Left forelimb (tissue), 1 donor: ENCODE measurements at regions not wholly inside any gene's neighbourhood (a gene's known extent, or its start where the extent isn't known, plus 50 kb on each side); places are given as distances from the start of the nearest gene placed in this dataset.

Experiments used
- DNase-seq: peaks from one replicate; pipeline ENCODE4 v3.0.0-alpha.2; 2018; ENCODE audit warnings: low spot score

GRCh38 chr3:124177071-124177470 is 185.1 kb upstream of the ROPN1 start:
- DNase-seq, result no peak

- DNase-seq, result no peak
These were observed 186.6 kb upstream of the ROPN1 start for GRCh38 chr3:124178531-124178930.

- DNase-seq, result no peak
These were observed 208.5 kb upstream of the ROPN1 start for GRCh38 chr3:124200407-124200806.

- no peak for DNase-seq
These were observed 209.3 kb upstream of the ROPN1 start for GRCh38 chr3:124201226-124201625.

GRCh38 chr3:124201786-124202185 is 209.9 kb upstream of the ROPN1 start:
- no peak for DNase-seq

- DNase-seq, result no peak
These were observed 210.8 kb upstream of the ROPN1 start for GRCh38 chr3:124202754-124203153.

- no peak for DNase-seq
These were observed 211.4 kb upstream of the ROPN1 start for GRCh38 chr3:124203292-124203691.

GRCh38 chr3:124206225-124207055 is 214.5 kb upstream of the ROPN1 start:
- DNase-seq, result no peak

GRCh38 chr3:124207077-124207476 is 215.2 kb upstream of the ROPN1 start:
- no peak for DNase-seq

- no peak for DNase-seq
These were observed 216.1 kb upstream of the ROPN1 start for GRCh38 chr3:124207873-124208485.

- DNase-seq, result no peak
These were observed 217.5 kb upstream of the ROPN1 start for GRCh38 chr3:124209426-124209825.

- DNase-seq, result no peak
These were observed 219.0 kb upstream of the ROPN1 start for GRCh38 chr3:124210899-124211298.

GRCh38 chr3:124213641-124214040 is 221.7 kb upstream of the ROPN1 start:
- DNase-seq, result no peak

- DNase-seq, result peak; percentile 69
These were observed 225.6 kb upstream of the ROPN1 start for GRCh38 chr3:124217542-124217941.

GRCh38 chr3:124221422-124221821 is 229.5 kb upstream of the ROPN1 start:
- no peak for DNase-seq

GRCh38 chr3:124223853-124224252 is 231.9 kb upstream of the ROPN1 start:
- no peak for DNase-seq

- DNase-seq, result no peak
These were observed 235.3 kb upstream of the ROPN1 start for GRCh38 chr3:124227150-124227630.

GRCh38 chr3:124229420-124229819 is 237.5 kb upstream of the ROPN1 start:
- no peak for DNase-seq

- DNase-seq, result no peak
These were observed 237.9 kb upstream of the ROPN1 start for GRCh38 chr3:124229836-124230235.

- DNase-seq, result no peak
These were observed 238.5 kb upstream of the ROPN1 start for GRCh38 chr3:124230432-124230831.

- DNase-seq, result no peak
These were observed 239.1 kb upstream of the ROPN1 start for GRCh38 chr3:124230998-124231397.

GRCh38 chr3:124234852-124235252 is 242.9 kb upstream of the ROPN1 start:
- DNase-seq, result no peak

- DNase-seq, result no peak
These were observed 243.5 kb upstream of the ROPN1 start for GRCh38 chr3:124235446-124235845.
